BLaER1 (cell line): ENCODE measurements at regions not wholly inside any gene's neighbourhood (a gene's known extent, or its start where the extent isn't known, plus 50 kb on each side); places are given as distances from the start of the nearest gene placed in this dataset.

Experiments used
- H3K27ac ChIP-seq: shearing (Covaris generic); formaldehyde crosslinking; 2 replicates; pipeline ENCODE4 v1.8.1; 2022
- H3K27me3 ChIP-seq: shearing (Covaris generic); formaldehyde crosslinking; 2 replicates; pipeline ENCODE4 v1.8.1; 2022
- H3K36me3 ChIP-seq: shearing (Covaris generic); formaldehyde crosslinking; 2 replicates; pipeline ENCODE4 v1.8.1; 2022
- H3K4me1 ChIP-seq: shearing (Covaris generic); formaldehyde crosslinking; 2 replicates; pipeline ENCODE4 v1.8.1; 2022
- H3K4me2 ChIP-seq: shearing (Covaris generic); formaldehyde crosslinking; 2 replicates; pipeline ENCODE4 v1.8.1; 2022
- H3K4me3 ChIP-seq: shearing (Covaris generic); formaldehyde crosslinking; 2 replicates; pipeline ENCODE4 v1.8.1; 2022
- H3K9ac ChIP-seq: shearing (Covaris generic); formaldehyde crosslinking; 2 replicates; pipeline ENCODE4 v1.8.1; 2022
- H3K9me3 ChIP-seq: shearing (Covaris generic); formaldehyde crosslinking; 2 replicates; pipeline ENCODE4 v1.8.1; 2022
- H4K20me1 ChIP-seq: shearing (Covaris generic); formaldehyde crosslinking; 2 replicates; pipeline ENCODE4 v1.8.1; 2022
- Cebpa-rat ChIP-seq: shearing (Covaris generic); IDR thresholded peaks from 2 replicates; pipeline ENCODE4 v1.8.1; 2022

DNA sequence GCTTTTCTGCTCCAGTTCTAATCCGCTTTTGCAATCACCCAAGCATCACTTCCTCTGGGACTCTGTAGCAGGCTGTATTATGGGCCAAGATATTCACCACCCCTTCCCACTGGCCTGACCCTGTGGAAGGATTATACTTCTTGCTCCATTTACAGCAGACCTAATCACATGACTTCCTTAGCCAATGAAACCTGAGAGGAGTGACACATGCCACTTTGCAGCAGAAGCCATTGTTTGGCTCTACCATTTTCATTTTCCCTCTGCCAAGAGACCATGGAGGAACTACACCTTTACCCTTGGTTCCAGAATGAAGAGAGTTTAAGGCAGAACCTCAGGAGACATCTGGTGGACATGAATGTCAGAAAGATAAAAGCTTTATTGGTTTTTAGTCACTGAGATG is 134.9 kb upstream of the HSD17B12 start:
- no peak for TF ChIP-seq Cebpa-rat
- H3K36me3 ChIP-seq: no peaks in the 10 kb centered on the region
- H3K4me2 ChIP-seq: no peak overlapping the region
- H3K27ac ChIP-seq: no peak overlapping the region
- H3K9ac ChIP-seq: no peak overlapping the region
- 0 out of 2 replicates have a peak, but pooled peaks cover 7% of the 10 kb centered on the region for H3K9me3 ChIP-seq
- no peaks in the 10 kb centered on the region for H4K20me1 ChIP-seq
- H3K4me1 ChIP-seq: no peaks in the 10 kb centered on the region
- H3K4me3 ChIP-seq: no peak overlapping the region
- no peaks in the 10 kb centered on the region for H3K27me3 ChIP-seq

DNA sequence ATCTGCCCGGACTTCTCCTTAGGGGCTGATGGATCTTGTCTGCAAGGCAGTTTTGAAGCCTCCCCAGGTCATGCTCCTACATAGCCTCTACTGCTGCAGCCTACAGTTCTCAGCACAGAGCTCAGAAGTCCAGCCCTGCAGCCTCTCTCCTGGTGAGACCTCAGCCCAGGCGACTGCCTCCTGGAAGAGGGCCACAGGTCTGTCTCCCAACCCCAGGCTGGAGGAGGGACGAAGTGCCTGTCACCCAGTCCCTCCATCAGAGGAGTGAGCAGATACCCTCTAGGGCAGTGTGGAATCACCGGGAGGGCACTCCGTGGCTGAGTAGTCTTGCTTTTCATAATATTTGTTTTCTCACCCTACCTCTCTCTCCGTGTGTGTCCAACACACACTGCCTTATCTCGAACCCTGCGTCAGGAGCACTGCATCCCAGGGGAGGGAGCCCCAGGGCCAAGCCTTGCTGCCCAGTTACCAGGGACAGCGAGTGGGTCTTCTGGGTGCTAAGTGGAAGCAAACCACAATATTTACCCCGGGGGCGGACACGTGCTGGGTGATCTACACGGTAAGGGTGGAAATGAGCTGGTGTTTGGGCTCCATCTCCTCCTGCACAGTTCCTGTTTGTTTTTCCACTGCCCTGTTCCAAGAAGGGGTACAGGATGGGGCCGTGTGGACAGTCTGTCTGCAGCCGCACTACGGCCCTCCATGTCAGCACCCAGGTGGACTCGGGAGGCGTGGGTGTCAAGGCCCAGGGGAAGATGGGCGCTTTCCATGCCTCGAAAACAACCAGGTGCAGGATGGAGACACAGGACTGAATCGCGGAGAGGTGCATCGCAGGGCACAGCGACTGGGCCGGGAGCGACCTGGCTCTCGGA is 133.7 kb upstream of the HSD17B12 start:
- no peaks in the 10 kb centered on the region for H3K27me3 ChIP-seq
- H3K9me3 ChIP-seq: 0 out of 2 replicates have a peak, but pooled peaks cover 7% of the 10 kb centered on the region
- TF ChIP-seq Cebpa-rat: no peak
- no peak overlapping the region for H3K4me2 ChIP-seq
- H3K4me1 ChIP-seq: no peaks in the 10 kb centered on the region
- no peak overlapping the region for H3K4me3 ChIP-seq
- no peaks in the 10 kb centered on the region for H3K36me3 ChIP-seq
- H3K27ac ChIP-seq: no peak overlapping the region
- H4K20me1 ChIP-seq: no peaks in the 10 kb centered on the region
- no peak overlapping the region for H3K9ac ChIP-seq

DNA sequence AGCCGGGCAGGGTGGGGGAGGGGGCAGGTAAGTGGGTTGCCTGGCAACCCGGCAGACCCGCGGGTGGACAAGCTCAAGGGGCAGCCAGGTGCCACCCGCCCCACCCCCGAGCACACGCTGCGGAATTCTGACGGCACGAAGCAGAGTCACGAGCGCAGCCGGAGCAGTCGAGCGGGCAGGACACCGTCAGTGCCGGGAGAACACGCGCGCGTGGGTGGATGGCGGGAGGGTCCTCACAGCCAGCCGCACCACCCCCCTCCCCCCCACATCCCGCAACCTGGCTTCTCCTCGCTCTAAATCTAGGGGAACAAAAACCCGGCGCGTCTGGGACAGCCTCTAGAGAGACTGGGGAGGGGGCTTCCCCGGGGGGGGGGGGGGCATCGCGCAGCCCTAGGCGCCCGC is 133.1 kb upstream of the HSD17B12 start:
- Histone ChIP-seq H3K9ac (no peak overlapping the region), H3K36me3 (no peaks in the 10 kb centered on the region), H3K4me2 (no peak overlapping the region), H3K4me3 (no peak overlapping the region), H4K20me1 (no peaks in the 10 kb centered on the region), H3K27ac (no peak overlapping the region), H3K27me3 (no peaks in the 10 kb centered on the region), H3K4me1 (no peaks in the 10 kb centered on the region), H3K9me3 (0 out of 2 replicates have a peak, but pooled peaks cover 7% of the 10 kb centered on the region)
- TF ChIP-seq Cebpa-rat: no peak

DNA sequence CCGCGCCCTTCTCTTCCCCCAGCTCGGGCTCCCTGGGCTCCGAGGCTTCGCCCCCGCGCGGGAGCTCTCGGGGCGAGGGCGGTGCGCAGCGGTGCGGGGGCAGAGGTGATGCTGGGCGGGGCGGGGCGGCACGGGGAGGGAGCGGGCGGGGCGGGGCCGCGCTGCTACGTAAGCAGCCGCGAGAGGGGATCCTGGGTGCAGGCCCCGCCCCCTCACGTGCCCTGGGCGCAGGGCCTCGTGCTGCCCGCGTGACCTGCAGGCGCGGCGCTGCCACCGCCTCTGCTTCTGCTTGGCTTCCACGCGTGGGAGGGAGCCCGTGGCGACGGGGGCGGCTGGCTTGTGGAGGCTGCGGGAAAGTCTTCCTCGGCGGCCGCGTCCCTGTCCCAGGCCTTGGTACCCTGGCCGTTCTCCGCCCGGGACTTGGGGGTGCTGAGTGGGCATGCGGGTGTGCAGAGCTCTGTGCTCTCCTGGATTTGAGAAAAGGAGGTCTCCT is 132.6 kb upstream of the HSD17B12 start:
- Histone ChIP-seq H4K20me1 (no peaks in the 10 kb centered on the region), H3K4me3 (no peak overlapping the region), H3K27ac (no peak overlapping the region), H3K4me1 (no peaks in the 10 kb centered on the region), H3K4me2 (no peak overlapping the region), H3K9ac (no peak overlapping the region), H3K27me3 (no peaks in the 10 kb centered on the region), H3K36me3 (no peaks in the 10 kb centered on the region), H3K9me3 (0 out of 2 replicates have a peak, but pooled peaks cover 7% of the 10 kb centered on the region)
- no peak for TF ChIP-seq Cebpa-rat

DNA sequence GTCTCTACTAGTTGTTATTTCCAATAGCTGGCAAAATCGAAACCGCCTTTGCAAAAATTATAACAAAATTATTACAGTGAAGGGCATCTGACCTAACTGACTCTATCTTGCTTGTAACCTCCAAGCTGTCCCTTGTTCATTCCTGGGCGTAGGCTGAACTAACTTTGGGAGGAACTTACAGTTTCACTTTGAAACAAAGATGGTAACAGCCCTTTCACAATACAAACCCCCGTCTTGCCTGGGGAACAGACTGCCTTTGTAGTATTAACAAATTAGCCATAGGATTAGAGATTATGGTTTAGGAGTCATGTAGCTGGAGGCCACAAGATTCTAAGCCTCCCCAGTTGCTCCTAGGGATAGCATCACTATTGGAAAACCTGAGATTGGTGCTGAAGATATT is 131.6 kb upstream of the HSD17B12 start:
- Histone ChIP-seq H3K9me3 (0 out of 2 replicates have a peak, but pooled peaks cover 7% of the 10 kb centered on the region), H3K27me3 (no peaks in the 10 kb centered on the region), H3K4me3 (no peak overlapping the region), H4K20me1 (no peaks in the 10 kb centered on the region), H3K9ac (no peak overlapping the region), H3K36me3 (no peaks in the 10 kb centered on the region), H3K4me1 (no peaks in the 10 kb centered on the region), H3K27ac (no peak overlapping the region), H3K4me2 (no peak overlapping the region)
- no peak for TF ChIP-seq Cebpa-rat

DNA sequence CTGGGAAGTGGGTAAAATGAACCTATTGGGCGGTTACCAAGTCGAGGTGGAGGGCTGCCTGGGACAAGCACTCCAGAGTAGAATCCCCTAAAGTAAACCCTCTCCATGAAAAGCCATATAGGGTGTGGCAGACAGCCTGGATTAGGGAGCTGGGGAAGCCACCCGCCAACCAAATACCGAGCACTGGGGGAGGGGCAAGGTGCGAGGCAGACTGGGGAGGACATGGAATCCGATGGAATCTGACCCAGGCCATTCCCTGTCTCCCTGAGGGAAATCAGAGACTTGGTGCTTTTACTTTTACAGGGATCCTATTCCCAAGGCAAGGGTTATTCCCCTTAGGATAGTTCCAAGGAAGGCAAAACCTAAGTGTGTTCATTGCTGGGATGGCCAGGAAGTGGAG is 130.9 kb upstream of the HSD17B12 start:
- H4K20me1 ChIP-seq: no peaks in the 10 kb centered on the region
- no peak overlapping the region for H3K9ac ChIP-seq
- H3K4me3 ChIP-seq: no peak overlapping the region
- no peaks in the 10 kb centered on the region for H3K27me3 ChIP-seq
- H3K4me1 ChIP-seq: no peaks in the 10 kb centered on the region
- no peak overlapping the region for H3K4me2 ChIP-seq
- H3K9me3 ChIP-seq: 0 out of 2 replicates have a peak, but pooled peaks cover 7% of the 10 kb centered on the region
- H3K36me3 ChIP-seq: no peaks in the 10 kb centered on the region
- H3K27ac ChIP-seq: no peak overlapping the region
- TF ChIP-seq Cebpa-rat: no peak

DNA sequence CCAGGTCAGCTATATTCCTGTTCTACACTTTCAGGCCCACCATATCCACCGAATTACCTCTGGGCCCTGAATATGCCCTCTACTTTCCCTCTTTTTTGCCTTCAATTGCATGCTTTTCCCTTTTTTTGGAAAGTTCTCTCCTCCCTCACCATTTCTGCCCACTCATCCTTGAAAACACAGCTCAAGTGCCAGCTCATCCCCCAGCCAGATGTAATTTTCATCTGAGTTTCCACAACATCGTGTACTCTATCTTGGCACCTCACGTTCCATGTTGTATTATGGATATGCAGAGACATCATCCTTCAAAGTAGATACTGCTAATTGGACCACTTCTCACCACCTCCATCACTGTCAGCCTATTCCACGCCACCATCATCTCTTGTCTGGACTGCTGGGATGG is 129.8 kb upstream of the HSD17B12 start:
- Histone ChIP-seq H3K4me1 (peaks cover 8% of the 10 kb centered on the region), H3K4me2 (no peak overlapping the region), H3K9me3 (0 out of 2 replicates have a peak, but pooled peaks cover 7% of the 10 kb centered on the region), H3K9ac (no peak overlapping the region), H3K27ac (no peak overlapping the region), H4K20me1 (no peaks in the 10 kb centered on the region), H3K27me3 (no peaks in the 10 kb centered on the region; the same call in 1 of the 2 replicates), H3K4me3 (no peak overlapping the region), H3K36me3 (no peaks in the 10 kb centered on the region)
- no peak for TF ChIP-seq Cebpa-rat

DNA sequence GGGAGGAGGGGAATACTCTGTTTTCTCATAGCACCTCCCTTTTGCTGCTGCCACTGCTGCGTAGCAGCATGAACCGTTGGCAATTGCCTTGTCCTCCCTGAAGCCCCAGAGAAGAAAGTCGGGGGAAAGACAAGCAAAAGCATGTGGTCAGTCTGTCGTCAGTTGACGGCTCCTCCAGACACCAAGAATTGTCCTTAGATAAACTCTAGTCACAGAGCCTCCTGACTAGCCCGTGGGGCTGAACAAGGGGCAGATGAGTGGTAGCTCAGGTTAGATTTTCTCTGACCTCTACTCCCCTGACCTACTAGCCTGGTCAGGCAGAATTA is 126.4 kb upstream of the HSD17B12 start:
- H3K27me3 ChIP-seq: peaks cover 29% of the 10 kb centered on the region
- H3K36me3 ChIP-seq: no peaks in the 10 kb centered on the region
- no peak for TF ChIP-seq Cebpa-rat
- H4K20me1 ChIP-seq: no peaks in the 10 kb centered on the region
- H3K4me2 ChIP-seq: no peak overlapping the region
- no peak overlapping the region for H3K9ac ChIP-seq
- H3K9me3 ChIP-seq: no peaks in the 10 kb centered on the region
- H3K4me1 ChIP-seq: peaks cover 23% of the 10 kb centered on the region
- H3K27ac ChIP-seq: no peak overlapping the region
- no peak overlapping the region for H3K4me3 ChIP-seq

DNA sequence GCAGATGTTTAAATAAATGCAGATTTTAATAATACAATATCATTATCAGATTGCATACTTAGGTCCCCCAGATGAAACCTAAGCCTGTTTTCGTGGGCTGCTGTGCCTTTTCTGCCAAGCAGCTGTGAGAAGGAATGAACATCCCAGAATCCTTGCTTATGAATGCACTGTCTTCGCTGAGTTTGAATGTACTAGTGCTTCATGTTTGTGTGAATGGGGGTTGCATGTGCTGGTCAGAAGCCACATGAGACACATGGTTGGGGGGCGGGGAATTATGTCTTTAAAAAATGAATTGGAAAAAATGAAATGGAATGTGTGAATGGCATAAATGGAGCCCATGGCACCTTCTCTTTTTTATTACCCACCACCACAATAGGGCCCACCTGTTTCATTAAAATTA is 125.4 kb upstream of the HSD17B12 start:
- H3K27me3 ChIP-seq: peaks cover 35% of the 10 kb centered on the region
- H3K4me2 ChIP-seq: peak overlapping the region; percentile 52
- no peak for TF ChIP-seq Cebpa-rat

DNA sequence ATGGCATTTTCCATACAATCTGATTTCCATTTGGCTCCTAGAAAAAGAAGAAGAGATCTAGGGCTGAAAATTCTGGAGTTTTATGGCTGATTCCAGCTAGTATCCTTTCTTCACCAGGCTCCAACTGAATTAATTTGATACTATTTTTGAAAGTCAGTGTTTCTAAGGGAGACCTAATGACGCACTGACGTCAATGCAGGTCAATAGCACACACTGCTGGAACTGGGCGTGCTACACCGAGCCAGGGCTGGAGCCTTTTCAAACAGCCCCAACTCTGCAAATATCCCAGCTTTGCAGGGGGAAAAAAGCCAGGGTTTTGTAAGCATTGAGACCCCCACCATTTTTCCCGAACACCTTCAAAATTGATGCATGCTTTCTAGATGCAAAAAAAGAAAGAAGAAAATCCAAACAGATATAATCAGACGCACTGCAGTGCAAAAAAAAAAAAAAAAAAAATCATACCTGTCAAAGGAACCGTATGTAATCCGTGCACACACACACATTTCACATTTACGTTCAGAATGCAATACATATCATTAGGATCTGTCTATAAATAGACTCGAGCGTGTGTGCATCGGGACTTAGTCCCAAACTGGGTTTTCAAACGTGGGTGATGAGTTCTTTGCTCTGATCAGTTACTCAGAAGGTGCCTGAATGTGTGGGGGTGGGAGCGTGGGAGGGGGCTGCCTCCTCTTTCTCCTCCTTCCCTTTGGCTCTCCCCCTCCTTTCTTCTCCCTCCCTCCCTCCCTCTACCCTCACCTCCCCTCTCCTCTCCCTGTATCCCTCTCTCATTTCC is 124.5 kb upstream of the HSD17B12 start:
- no peaks in the 10 kb centered on the region for H3K9me3 ChIP-seq
- no peaks in the 10 kb centered on the region for H4K20me1 ChIP-seq
- no peak overlapping the region for H3K4me3 ChIP-seq
- peak overlapping the region; percentile 52 for H3K4me2 ChIP-seq
- no peaks in the 10 kb centered on the region for H3K36me3 ChIP-seq
- no peak overlapping the region for H3K9ac ChIP-seq
- no peak for TF ChIP-seq Cebpa-rat
- no peak overlapping the region for H3K27ac ChIP-seq
- peaks cover 35% of the 10 kb centered on the region for H3K27me3 ChIP-seq
- H3K4me1 ChIP-seq: peaks cover 26% of the 10 kb centered on the region

More for the DNA sequence above, 125.4 kb upstream of the HSD17B12 start:
- no peaks in the 10 kb centered on the region for H4K20me1 ChIP-seq
- no peaks in the 10 kb centered on the region for H3K9me3 ChIP-seq
- H3K27ac ChIP-seq: no peak overlapping the region
- peaks cover 26% of the 10 kb centered on the region for H3K4me1 ChIP-seq
- no peak overlapping the region for H3K9ac ChIP-seq
- H3K4me3 ChIP-seq: no peak overlapping the region
- no peaks in the 10 kb centered on the region for H3K36me3 ChIP-seq
